OCI-LY3 (cell line): ENCODE measurements at regions not wholly inside any gene's neighbourhood (a gene's known extent, or its start where the extent isn't known, plus 50 kb on each side); places are given as distances from the start of the nearest gene placed in this dataset.

Experiments used
- EZH2phosphoT487 ChIP-seq: fragments of 200-600 bp; shearing (Covaris generic); IDR thresholded peaks from 2 replicates; pipeline ENCODE4 v1.6.1; 2018; ENCODE audit warnings: antibody characterized with exemption, mixed run types, low read depth
- TF ChIP-seq, protein P1 (sequence below): fragments of 200-600, 300-600 bp; sonication (generic); IDR thresholded peaks from 2 replicates; pipeline ENCODE4 v1.5.1; 2014; ENCODE audit warnings: antibody characterized with exemption, low read length, low read depth

DNA sequence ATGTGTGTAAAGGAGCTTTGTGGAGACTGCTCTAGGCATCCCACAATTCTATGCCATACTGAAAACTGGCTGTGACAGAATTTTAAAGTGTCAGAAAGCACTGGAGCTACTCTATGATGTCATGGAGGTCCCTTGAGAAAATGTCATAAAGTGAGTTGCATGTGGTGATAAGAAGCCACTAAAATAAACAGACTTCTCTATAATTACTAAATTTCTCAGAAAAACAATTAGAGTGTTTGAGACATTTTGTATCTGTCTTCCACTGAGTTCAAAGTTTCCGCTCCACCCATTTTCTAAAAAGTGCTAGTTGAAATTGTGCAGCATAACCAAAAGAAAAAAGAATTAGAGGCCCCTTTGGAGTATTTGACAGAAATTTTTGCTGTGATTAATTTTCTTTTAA, 603.9 kb downstream of the KCNJ2 start:
- TF ChIP-seq, protein P1, sequence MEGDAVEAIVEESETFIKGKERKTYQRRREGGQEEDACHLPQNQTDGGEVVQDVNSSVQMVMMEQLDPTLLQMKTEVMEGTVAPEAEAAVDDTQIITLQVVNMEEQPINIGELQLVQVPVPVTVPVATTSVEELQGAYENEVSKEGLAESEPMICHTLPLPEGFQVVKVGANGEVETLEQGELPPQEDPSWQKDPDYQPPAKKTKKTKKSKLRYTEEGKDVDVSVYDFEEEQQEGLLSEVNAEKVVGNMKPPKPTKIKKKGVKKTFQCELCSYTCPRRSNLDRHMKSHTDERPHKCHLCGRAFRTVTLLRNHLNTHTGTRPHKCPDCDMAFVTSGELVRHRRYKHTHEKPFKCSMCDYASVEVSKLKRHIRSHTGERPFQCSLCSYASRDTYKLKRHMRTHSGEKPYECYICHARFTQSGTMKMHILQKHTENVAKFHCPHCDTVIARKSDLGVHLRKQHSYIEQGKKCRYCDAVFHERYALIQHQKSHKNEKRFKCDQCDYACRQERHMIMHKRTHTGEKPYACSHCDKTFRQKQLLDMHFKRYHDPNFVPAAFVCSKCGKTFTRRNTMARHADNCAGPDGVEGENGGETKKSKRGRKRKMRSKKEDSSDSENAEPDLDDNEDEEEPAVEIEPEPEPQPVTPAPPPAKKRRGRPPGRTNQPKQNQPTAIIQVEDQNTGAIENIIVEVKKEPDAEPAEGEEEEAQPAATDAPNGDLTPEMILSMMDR: no peak
- no peak for TF ChIP-seq EZH2phosphoT487
